Activated CD4-positive, CD25-positive, alpha-beta regulatory T cell treated with anti-CD3 and anti-CD28 coated beads, Interleukin-2, amount 50 U/mL, for 16 hours (primary cell): ENCODE measurements at regions not wholly inside any gene's neighbourhood (a gene's known extent, or its start where the extent isn't known, plus 50 kb on each side); places are given as distances from the start of the nearest gene placed in this dataset.

Experiments
- DNase-seq: peaks from one replicate; pipeline ENCODE4 v3.0.0-alpha.2; 2020; ENCODE audit warnings: low read depth, low spot score

- no peak for DNase-seq
Measured at GRCh38 chr1:36609241-36610027, 126.7 kb upstream of the CSF3R start.

DNA sequence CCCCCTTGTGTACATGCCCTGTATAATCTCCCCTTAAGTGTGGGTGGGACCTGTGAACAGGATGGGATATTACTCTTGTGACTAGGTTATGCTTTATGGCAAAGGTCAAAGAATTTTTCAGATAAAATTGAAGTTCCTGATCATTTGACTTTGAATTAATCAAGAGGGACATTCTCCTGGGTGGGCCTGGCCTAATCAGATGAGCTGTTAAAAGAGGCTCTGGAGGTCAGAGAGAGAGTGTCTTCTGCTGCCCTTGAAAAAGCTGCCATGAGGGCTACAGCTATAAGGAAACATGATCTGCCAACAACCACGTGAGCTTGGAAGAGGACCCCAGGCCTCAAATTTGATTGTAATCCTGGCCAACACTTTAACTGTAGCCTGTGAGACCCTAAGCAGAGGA lies 125.6 kb upstream of the CSF3R start:
- no peak for DNase-seq

DNA sequence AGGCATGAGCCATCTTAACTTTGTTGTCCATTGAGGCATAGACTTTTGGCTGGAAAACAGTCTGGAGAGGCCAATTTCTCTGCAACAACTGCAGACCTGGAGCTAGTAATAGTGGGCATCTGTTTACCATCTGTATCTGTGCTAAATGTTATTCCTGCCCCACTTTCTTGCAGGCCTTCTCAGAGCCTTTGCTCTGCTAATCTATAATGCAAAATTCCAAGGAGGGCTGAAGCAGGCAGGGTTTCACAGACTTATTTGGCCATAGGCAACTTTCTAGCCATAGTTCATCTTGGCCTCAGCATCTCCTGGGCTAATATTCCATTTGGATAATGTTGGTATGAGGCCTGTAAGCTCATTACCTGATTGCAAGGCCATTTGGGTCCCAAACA lies 124.5 kb upstream of the CSF3R start:
- no peak for DNase-seq

DNA sequence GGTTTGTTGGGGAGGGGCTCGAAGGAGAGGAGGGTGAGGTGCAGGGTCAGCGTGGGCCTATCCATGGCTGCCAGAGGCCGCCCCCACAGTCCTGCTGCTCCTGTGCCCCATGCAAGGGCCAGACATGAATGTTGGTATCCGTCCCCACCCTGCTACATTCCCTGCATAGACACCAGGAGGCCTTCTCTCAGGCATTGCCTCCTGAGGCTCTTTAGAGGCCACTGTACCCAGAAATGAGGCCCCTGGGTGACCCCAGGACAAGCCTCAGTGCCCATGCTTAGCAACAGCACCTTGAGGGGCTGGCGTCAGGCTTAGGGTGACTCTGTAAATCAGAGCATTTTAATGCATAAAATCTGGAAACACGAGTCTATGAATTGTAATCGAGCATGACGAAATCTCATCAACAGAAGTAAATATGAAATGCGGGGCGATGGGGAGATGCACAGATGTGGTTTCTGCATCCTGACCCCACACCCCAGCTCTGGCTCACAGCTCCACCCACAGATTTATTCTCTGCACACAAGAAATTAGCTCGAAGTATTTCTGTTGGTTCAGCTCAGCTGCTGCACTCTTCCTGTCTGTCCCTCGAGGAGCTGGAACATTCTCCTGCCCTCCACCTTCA lies 124.0 kb upstream of the CSF3R start:
- DNase-seq, result no peak

GRCh38 chr1:36605942-36606640 lies 123.4 kb upstream of the CSF3R start:
- DNase-seq, result no peak

- DNase-seq, result no peak
Measured at GRCh38 chr1:36603461-36603860, 120.7 kb upstream of the CSF3R start.

GRCh38 chr1:36602184-36602583 lies 119.5 kb upstream of the CSF3R start:
- DNase-seq, result no peak

DNA sequence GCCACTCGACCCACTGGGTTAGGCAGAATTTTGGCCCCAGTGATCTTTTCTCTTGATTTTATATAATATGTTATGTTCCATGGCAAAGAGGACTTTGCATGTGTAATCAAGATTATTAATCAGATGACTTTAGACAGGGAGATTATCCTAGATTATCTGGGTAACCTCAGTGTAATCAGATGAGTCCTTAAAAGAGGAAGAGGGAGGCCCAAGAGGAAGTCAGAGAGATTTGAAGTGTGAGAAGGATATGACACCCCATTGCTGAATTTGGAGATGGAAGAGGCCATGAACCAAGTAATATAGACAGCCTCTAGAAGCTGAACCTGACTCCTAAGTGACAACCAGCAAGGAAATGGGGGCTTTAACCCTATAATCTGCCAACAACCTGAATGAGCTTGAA lies 117.1 kb upstream of the CSF3R start:
- DNase-seq, result no peak

DNA sequence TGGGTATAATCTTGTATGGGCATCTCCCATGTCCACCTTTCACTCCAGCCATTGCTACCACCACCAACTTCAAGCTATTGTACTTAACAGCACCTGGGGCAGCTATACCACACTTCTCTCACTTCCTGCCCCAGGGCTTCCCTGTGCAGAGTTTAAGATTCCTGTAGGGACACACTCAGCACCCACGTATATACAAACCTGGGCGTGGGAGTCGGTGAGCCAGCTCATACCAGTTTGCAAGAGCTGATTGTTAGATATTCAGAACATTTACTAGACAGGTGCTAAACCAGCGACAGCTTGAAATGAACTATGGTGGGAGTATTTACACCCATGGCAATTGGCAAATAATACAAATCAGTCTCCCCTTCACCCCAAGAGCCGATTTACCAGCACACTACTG lies 114.8 kb upstream of the CSF3R start:
- no peak for DNase-seq

GRCh38 chr1:36595921-36596320 lies 113.2 kb upstream of the CSF3R start:
- DNase-seq, result no peak

- no peak for DNase-seq
Measured at GRCh38 chr1:36595349-36595748, 112.6 kb upstream of the CSF3R start.

DNA sequence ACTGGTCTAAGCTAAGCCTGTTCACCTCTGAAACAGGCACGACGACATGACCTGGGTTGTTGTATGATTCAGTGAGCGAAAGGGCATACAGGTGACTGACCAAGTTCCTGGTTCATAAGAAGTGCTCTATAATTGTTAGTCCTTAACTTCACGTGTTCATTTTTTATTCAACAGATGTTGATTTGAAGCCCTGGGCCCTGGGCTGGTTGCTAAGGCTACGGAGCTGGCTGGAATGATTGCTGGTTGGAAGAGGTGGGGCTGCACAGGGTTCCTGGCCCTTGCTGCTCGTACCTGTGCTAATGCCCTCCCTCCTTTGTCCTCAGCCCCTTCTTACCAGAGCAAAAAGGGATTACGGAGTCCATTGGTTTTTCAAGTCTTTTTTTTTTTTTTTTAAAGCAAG lies 111.3 kb upstream of the CSF3R start:
- DNase-seq, result no peak

GRCh38 chr1:36591278-36591677 lies 108.6 kb upstream of the CSF3R start:
- DNase-seq, result no peak

DNA sequence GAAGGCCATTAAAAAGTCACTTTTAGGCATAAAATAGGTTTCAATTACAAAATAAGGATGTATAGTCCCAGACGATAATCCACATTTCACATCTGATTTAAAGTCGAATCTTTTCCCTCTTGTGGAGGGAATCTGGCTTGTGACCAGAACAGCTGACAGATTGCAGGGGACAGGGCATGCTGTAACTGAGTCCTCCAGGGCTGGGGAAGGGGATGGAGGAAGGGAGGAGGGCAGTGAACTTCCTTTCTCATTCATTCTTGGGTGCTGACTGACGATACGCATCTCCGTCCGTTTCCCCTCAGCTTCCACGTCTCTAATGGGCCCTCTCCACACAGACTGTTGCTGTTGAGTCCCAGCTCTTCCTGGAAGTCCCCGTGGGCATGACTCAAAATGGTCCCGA lies 108.1 kb upstream of the CSF3R start:
- no peak for DNase-seq

DNA sequence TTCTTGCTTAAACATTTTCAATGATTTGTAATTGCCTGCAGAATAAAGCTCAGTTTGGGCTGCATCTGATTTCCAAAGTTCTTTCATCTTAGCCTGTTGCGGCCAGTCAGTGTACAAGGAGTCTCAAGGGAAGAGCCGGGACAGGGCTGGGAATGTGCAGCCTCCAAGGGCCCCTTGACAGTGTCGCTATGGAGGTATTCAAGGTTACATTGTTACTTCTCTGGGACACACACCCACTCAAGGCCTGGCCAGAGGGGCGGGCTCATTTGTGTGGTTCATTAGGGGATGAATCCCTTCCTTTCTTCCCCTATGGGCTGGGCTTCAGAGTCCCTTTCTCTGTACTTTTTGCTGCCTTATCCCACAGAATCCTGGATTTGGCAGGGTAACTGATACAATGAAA lies 107.6 kb upstream of the CSF3R start:
- no peak for DNase-seq

- DNase-seq, result no peak
Measured at GRCh38 chr1:36588972-36589371, 106.3 kb upstream of the CSF3R start.

- DNase-seq, result no peak
Measured at GRCh38 chr1:36585569-36586548, 103.1 kb upstream of the CSF3R start.

- no peak for DNase-seq
Measured at GRCh38 chr1:36584874-36585453, 102.3 kb upstream of the CSF3R start.

- no peak for DNase-seq
Measured at GRCh38 chr1:36583980-36584782, 101.5 kb upstream of the CSF3R start.

GRCh38 chr1:36583080-36583479 lies 100.4 kb upstream of the CSF3R start:
- DNase-seq, result no peak
